ENCODE measurements at regions not wholly inside any gene's neighbourhood (a gene's known extent, or its start where the extent isn't known, plus 50 kb on each side); places are given as distances from the start of the nearest gene placed in this dataset.

- TF ChIP-seq CTCF (conservative IDR thresholded peaks at IDR 0.05; ENCODE audit: low read depth, low read length) (no peak), EZH2 (IDR thresholded peaks at IDR 0.05; ENCODE audit: borderline replicate concordance, low read depth, low read length, poor library complexity, severe bottlenecking) (no peak)
These were observed 61.5 kb upstream of the INCENP start for GRCh38 chr11:62062223-62062861.

All from A673 (cell line).